Activated B cell treated with CpG ODN at 0.5 μM for 24 hours (primary cell): ENCODE measurements at regions not wholly inside any gene's neighbourhood (a gene's known extent, or its start where the extent isn't known, plus 50 kb on each side); places are given as distances from the start of the nearest gene placed in this dataset.

ENCODE experiments used
- ATAC-seq: fragments of 200-7000 bp; cut with Tn5 transposase; one replicate; pipeline ENCODE4 v1.10.0; 2021; ENCODE audit warnings: low read depth, mild to moderate bottlenecking, moderate library complexity
- CTCF ChIA-PET: fragments of 350-600 bp; sonication (Branson Sonifier 250); formaldehyde crosslinking; loops from one replicate; lab custom pipeline; 2021; ENCODE audit warnings: antibody characterized with exemption; lab: Charles Lee
- POLR2A ChIA-PET: fragments of 350-600 bp; sonication (Branson Sonifier 250); formaldehyde crosslinking; loops from one replicate; lab custom pipeline; 2021; ENCODE audit warnings: antibody characterized with exemption; lab: Charles Lee
- DNase-seq: peaks from one replicate; pipeline ENCODE4 v3.0.0; 2022
- H3K27ac Mint-ChIP-seq: one replicate; pipeline ENCODE4 v1.8.0; 2020; ENCODE audit warnings: mixed read lengths
- H3K27me3 Mint-ChIP-seq: one replicate; pipeline ENCODE4 v1.8.0; 2021; ENCODE audit warnings: mixed read lengths
- H3K36me3 Mint-ChIP-seq: one replicate; pipeline ENCODE4 v1.8.0; 2021; ENCODE audit warnings: low read depth, mixed read lengths
- H3K4me1 Mint-ChIP-seq: one replicate; pipeline ENCODE4 v1.8.0; 2021; ENCODE audit warnings: mixed read lengths
- H3K4me3 Mint-ChIP-seq: one replicate; pipeline ENCODE4 v1.8.0; 2020; ENCODE audit warnings: mild to moderate bottlenecking, mixed read lengths
- H3K9me3 Mint-ChIP-seq: one replicate; pipeline ENCODE4 v1.8.0; 2020; ENCODE audit warnings: mixed read lengths
- intact Hi-C: fragments of 100-400 bp; cut with micrococcal nuclease; formaldehyde crosslinking; loops from one replicate; pipeline ENCODE4 v1.15.1; 2024
- TF ChIP-seq, protein P1 (sequence below): fragments of 200-600 bp; IDR thresholded peaks from one replicate; pipeline ENCODE4 v1.8.0; 2022; ENCODE audit warnings: antibody characterized with exemption, mild to moderate bottlenecking

DNA sequence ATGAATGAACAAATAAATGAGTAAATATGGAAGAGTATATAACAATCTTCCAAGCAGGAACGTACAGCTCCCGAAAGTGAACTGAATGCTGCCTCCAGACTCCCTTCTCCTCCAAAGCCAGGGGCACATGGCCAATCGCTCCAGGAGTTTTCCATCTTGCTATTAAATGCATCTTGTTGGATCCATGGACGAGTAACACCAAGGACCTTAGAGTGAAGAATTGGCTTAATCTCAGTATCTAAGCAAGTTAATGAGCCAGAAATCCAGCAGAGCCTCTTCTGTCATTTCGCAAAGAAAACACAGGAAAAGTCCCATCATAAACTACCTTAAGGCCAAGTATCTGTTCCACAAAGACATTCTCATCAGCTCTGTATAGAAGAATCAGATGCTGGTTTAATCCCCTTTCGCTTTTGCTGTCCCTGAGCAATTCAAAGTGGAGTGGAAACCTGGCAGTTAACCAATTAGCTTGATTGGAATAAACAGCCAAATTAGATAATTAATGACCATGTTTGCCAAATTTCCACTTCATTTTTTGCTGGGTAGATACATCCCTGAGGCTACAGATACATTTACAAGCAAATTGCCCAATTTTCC is 116.0 kb downstream of the MIS18A start:
- H3K27me3 Mint-ChIP-seq: peaks cover 13% of the 10 kb centered on the region
- intact Hi-C loops: no loop called here
- TF ChIP-seq, protein P1, sequence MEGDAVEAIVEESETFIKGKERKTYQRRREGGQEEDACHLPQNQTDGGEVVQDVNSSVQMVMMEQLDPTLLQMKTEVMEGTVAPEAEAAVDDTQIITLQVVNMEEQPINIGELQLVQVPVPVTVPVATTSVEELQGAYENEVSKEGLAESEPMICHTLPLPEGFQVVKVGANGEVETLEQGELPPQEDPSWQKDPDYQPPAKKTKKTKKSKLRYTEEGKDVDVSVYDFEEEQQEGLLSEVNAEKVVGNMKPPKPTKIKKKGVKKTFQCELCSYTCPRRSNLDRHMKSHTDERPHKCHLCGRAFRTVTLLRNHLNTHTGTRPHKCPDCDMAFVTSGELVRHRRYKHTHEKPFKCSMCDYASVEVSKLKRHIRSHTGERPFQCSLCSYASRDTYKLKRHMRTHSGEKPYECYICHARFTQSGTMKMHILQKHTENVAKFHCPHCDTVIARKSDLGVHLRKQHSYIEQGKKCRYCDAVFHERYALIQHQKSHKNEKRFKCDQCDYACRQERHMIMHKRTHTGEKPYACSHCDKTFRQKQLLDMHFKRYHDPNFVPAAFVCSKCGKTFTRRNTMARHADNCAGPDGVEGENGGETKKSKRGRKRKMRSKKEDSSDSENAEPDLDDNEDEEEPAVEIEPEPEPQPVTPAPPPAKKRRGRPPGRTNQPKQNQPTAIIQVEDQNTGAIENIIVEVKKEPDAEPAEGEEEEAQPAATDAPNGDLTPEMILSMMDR: no peak
- H3K9me3 Mint-ChIP-seq: no peaks in the 10 kb centered on the region
- no peaks in the 10 kb centered on the region for H3K4me1 Mint-ChIP-seq
- no peak overlapping the region for H3K27ac Mint-ChIP-seq
- ChIA-PET POLR2A (no interaction called here), CTCF (no interaction called here)
- H3K4me3 Mint-ChIP-seq: no peak overlapping the region
- H3K36me3 Mint-ChIP-seq: no peaks in the 10 kb centered on the region
- DNase-seq (no peak), ATAC-seq (no peak)

DNA sequence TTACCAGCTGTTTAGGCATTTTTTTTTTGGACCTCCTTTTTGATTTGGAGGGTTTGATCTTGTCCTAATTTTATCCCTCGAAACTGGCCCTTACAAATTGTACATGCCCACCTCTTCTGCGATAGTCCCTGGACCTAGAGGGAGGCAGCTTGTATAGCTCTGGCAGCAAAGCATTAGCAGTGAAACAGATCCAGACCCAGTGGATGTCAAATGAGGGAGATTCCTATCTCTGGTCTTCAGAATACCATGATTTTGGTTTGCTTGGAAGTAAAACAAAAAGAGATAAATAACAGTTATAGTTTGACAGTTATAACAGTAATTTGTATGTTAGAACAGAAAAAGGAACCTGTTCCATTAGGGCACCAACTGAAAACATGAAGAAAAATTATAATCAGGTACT is 123.6 kb downstream of the MIS18A start:
- intact Hi-C loops: no loop called here
- Mint-ChIP-seq H3K4me1 (no peaks in the 10 kb centered on the region), H3K4me3 (no peak overlapping the region), H3K36me3 (no peaks in the 10 kb centered on the region), H3K27me3 (no peaks in the 10 kb centered on the region), H3K27ac (no peak overlapping the region), H3K9me3 (no peaks in the 10 kb centered on the region)
- no peak for DNase-seq
- CTCF ChIA-PET: no interaction called here
- TF ChIP-seq, protein P1: no peak
- POLR2A ChIA-PET: no interaction called here
- no peak for ATAC-seq

DNA sequence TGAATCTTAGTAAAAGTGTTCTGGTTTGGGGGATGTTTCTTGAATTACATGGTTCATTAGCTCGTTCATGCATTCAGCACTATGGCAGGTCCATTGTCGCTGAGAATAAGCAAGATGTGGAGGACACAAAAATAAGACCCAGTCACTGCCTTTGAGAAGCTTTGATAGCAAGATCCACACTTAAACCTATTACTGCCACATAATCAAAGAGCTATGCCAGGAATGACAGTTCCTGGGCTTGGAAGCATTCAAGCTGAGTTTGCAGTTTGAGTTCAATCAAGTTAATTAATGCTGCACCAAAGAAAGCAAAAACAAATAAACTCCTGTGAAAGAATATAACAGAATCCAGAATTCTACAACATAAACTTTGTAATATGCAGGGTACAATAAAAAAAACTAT is 131.8 kb downstream of the MIS18A start:
- ATAC-seq (no peak), DNase-seq (no peak)
- no peak overlapping the region for H3K27ac Mint-ChIP-seq
- intact Hi-C loops: no loop called here
- CTCF ChIA-PET: no interaction called here
- no peaks in the 10 kb centered on the region for H3K27me3 Mint-ChIP-seq
- TF ChIP-seq, protein P1: no peak
- H3K4me3 Mint-ChIP-seq: no peak overlapping the region
- POLR2A ChIA-PET: interaction anchor here (0.7 kb wide), 1 partner anchor 829 kb away, joined by 3 read pairs; no protein-coding TSS in a partner anchor
- peaks cover 3% of the 10 kb centered on the region for H3K9me3 Mint-ChIP-seq
- no peaks in the 10 kb centered on the region for H3K36me3 Mint-ChIP-seq
- H3K4me1 Mint-ChIP-seq: no peaks in the 10 kb centered on the region

DNA sequence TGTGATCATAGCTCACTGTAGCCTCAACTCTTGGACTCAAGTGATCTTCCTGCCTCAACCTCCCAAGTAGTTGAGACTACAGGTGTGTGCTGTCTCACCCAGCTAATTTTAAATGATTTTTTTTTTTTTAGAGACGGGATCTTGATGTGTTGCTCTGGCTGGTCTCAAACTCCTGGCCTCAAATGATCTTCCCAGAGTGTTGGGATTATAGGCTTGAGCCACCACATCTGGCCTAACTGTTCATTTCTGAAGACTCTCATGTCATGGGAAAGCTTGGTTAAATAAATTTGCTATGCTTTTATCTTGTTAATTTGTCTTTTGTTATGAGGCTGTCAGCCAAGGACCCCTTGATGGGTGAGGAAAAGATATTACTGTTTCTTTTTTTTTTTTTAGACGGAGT is 134.0 kb downstream of the MIS18A start:
- intact Hi-C loops: no loop called here
- H3K36me3 Mint-ChIP-seq: no peaks in the 10 kb centered on the region
- H3K4me1 Mint-ChIP-seq: no peaks in the 10 kb centered on the region
- H3K27me3 Mint-ChIP-seq: no peaks in the 10 kb centered on the region
- H3K4me3 Mint-ChIP-seq: no peak overlapping the region
- H3K9me3 Mint-ChIP-seq: peaks cover 3% of the 10 kb centered on the region
- no peak overlapping the region for H3K27ac Mint-ChIP-seq
- TF ChIP-seq, protein P1: no peak
- DNase-seq: no peak
- POLR2A ChIA-PET: no interaction called here
- CTCF ChIA-PET: no interaction called here
- ATAC-seq: no peak

DNA sequence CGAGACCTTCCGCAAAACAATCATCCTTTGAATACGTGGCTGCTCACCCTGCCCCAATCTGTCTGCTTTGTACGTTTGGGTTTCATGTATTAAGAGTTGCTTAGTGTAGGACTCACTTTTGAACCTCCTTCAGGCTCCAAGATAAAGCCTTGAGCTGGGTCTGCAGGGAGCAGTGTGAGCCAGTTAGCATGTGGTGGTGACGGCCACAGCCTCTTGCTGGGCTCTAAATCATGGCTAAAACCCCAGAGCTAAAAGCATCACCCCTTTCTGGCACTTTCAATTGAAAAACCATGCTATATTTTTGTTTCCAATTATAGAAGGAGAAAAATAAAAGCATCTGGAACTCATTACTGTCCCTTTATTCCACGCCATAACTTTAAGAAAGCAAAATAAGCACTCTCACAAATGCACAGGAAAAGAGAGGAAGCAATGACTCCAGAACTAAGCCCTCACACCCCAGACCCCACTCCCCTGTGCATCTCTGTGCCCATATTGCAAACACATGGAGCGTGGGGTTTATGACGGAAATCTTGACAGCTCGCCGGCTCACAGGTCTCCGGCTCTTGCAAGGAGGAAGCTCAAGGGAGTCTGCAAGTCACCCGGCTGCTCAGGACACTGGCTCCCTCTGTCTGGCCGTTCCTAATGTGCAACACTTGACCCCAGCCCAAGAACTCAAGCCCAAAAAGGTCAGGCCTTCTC is 135.5 kb downstream of the MIS18A start:
- TF ChIP-seq, protein P1: no peak
- Mint-ChIP-seq H3K36me3 (no peaks in the 10 kb centered on the region), H3K4me3 (no peak overlapping the region), H3K9me3 (peaks cover 3% of the 10 kb centered on the region), H3K27me3 (no peaks in the 10 kb centered on the region), H3K4me1 (no peaks in the 10 kb centered on the region), H3K27ac (no peak overlapping the region)
- no peak for ATAC-seq
- POLR2A ChIA-PET: no interaction called here
- DNase-seq: no peak
- CTCF ChIA-PET: no interaction called here
- intact Hi-C loops: no loop called here
